Body of pancreas (tissue), 4 donors: ENCODE measurements at regions not wholly inside any gene's neighbourhood (a gene's known extent, or its start where the extent isn't known, plus 50 kb on each side); places are given as distances from the start of the nearest gene placed in this dataset.

ENCODE experiments used
- ATAC-seq: fragments of 150-250 bp; one replicate; pipeline ENCODE4 v1.9.1; 2016
- DNase-seq, 4 donors: peaks; one replicate each; pipeline ENCODE4 v3.0.0-alpha.2; 2019
- H3K27ac ChIP-seq, 4 donors: fragments of 200-600 bp; sonication (generic); 1 replicate in 3 of 4; 2 replicates in 1 of 4; pipeline versions ENCODE4 v1.5.1 to v1.6.1; 2016 to 2019; ENCODE audit warnings: mild to moderate bottlenecking in 1 of 4, mixed read lengths in 1 of 4, moderate library complexity in 1 of 4
- H3K27me3 ChIP-seq, 2 donors: fragments of 200-600 bp; sonication (generic); one replicate each; pipeline ENCODE4 v1.6.0; 2016; ENCODE audit warnings: mild to moderate bottlenecking in 1 of 2
- H3K36me3 ChIP-seq, 2 donors: fragments of 200-600 bp; sonication (generic); replicated peaks in 1 of 2; 2 replicates each; pipeline ENCODE4 v1.5.1; 2016; ENCODE audit warnings: low read depth in 2 of 2; ENCODE audit not compliant: insufficient read depth in 1 of 2
- H3K4me1 ChIP-seq: fragments of 200-600 bp; sonication (generic); one replicate; pipeline ENCODE4 v1.6.0; 2016
- H3K4me3 ChIP-seq, 2 donors: fragments of 200-600 bp; sonication (generic); 1 replicate in 1 of 2; 2 replicates in 1 of 2; pipeline ENCODE4 v1.5.1; 2016 to 2019
- H3K9me3 ChIP-seq, 3 donors: fragments of 200-600 bp; sonication (generic); 1 replicate in 2 of 3; 2 replicates in 1 of 3; pipeline ENCODE4 v1.5.1; 2016
- CTCF ChIP-seq, 7 experiments: fragments of 450-650 bp in 4 of 7; fragments of 200-600 bp in 3 of 7; sonication (generic) in 3 of 7; IDR thresholded peaks; one replicate each; pipeline ENCODE4 v1.5.1; 2016 to 2019; ENCODE audit warnings: antibody characterized with exemption in 7 of 7
- POLR2A ChIP-seq, 3 donors: fragments of 450-650 bp; IDR thresholded peaks; one replicate each; pipeline ENCODE4 v1.6.1; 2016; ENCODE audit warnings: antibody characterized with exemption in 3 of 3, mild to moderate bottlenecking in 2 of 3
- WGBS, 2 donors: methylation state at CpG; one replicate each; pipeline ENCODE4 v1.1.5; 2017; 5-methylcytosine and 5-hydroxymethylcytosine counted together
- intact Hi-C: fragments of 100-400 bp; cut with DNase I; formaldehyde crosslinking; loops from one replicate; pipeline ENCODE4 v1.15.1; 2023

GRCh38 chr12:24116548-24116947 lies 167.1 kb upstream of the SOX5 start:
- no peak overlapping the region for H3K4me3 ChIP-seq
- DNase-seq (no peak), ATAC-seq (no peak)
- no peak for TF ChIP-seq POLR2A (IDR thresholded peaks at IDR 0.05)
- TF ChIP-seq CTCF (IDR thresholded peaks at IDR 0.05), result no peak
- no peak overlapping the region for H3K27ac ChIP-seq
- no peaks in the 10 kb centered on the region for H3K27me3 ChIP-seq
- intact Hi-C loops, result no loop called here
- H3K9me3 ChIP-seq, result no peaks in the 10 kb centered on the region
- H3K36me3 ChIP-seq, result no peaks in the 10 kb centered on the region
- H3K4me1 ChIP-seq, result no peaks in the 10 kb centered on the region
- WGBS, 2 donors, result 0 to 47% methylated on average over 1 of the region's 1 CpG

- intact Hi-C loops, result no loop called here
- TF ChIP-seq POLR2A (IDR thresholded peaks at IDR 0.05), result no peak
- no peak for TF ChIP-seq CTCF (IDR thresholded peaks at IDR 0.05)
- Histone ChIP-seq H3K9me3 (no peaks in the 10 kb centered on the region), H3K4me1 (no peaks in the 10 kb centered on the region), H3K36me3 (no peaks in the 10 kb centered on the region), H3K27ac (no peak overlapping the region), H3K27me3 (peaks cover 0 to 3% of the 10 kb centered on the region in 2 donors), H3K4me3 (no peak overlapping the region)
- DNase-seq (no peak), ATAC-seq (no peak)
- WGBS, 2 donors, result 81 to 87% methylated on average over 2 of the region's 2 CpGs
Observed at GRCh38 chr12:24113701-24114100, 164.2 kb upstream of the SOX5 start.

GRCh38 chr12:24111616-24112015 lies 162.1 kb upstream of the SOX5 start:
- no peak for ATAC-seq
- H3K4me1 ChIP-seq, result no peaks in the 10 kb centered on the region
- H3K36me3 ChIP-seq, result no peaks in the 10 kb centered on the region
- no peak for DNase-seq
- H3K27ac ChIP-seq, result no peak overlapping the region
- no peak for TF ChIP-seq CTCF (IDR thresholded peaks at IDR 0.05)
- no peak for TF ChIP-seq POLR2A (IDR thresholded peaks at IDR 0.05)
- no peaks in the 10 kb centered on the region for H3K9me3 ChIP-seq
- intact Hi-C loops, result no loop called here
- no peak overlapping the region for H3K4me3 ChIP-seq
- 32 to 48% methylated on average over 2 of the region's 2 CpGs for WGBS, 2 donors
- peaks cover 0 to 4% of the 10 kb centered on the region in 2 donors for H3K27me3 ChIP-seq

GRCh38 chr12:24111086-24111485 lies 161.6 kb upstream of the SOX5 start:
- 75 to 76% methylated on average over 1 of the region's 1 CpG for WGBS, 2 donors
- no peak for TF ChIP-seq CTCF (IDR thresholded peaks at IDR 0.05)
- TF ChIP-seq POLR2A (IDR thresholded peaks at IDR 0.05), result no peak
- ATAC-seq (no peak), DNase-seq (no peak)
- H3K4me1 ChIP-seq, result no peaks in the 10 kb centered on the region
- no peak overlapping the region for H3K27ac ChIP-seq
- H3K36me3 ChIP-seq, result no peaks in the 10 kb centered on the region
- no peaks in the 10 kb centered on the region for H3K9me3 ChIP-seq
- H3K27me3 ChIP-seq, result peaks cover 0 to 4% of the 10 kb centered on the region in 2 donors
- H3K4me3 ChIP-seq, result no peak overlapping the region
- intact Hi-C loops, result no loop called here

- DNase-seq, result no peak
- no peaks in the 10 kb centered on the region for H3K4me1 ChIP-seq
Observed at GRCh38 chr12:24109381-24110039, 160.0 kb upstream of the SOX5 start.

More at GRCh38 chr12:24109381-24110039, 160.0 kb upstream of the SOX5 start:
- WGBS, 2 donors, result 30 to 33% methylated on average over 3 of the region's 3 CpGs
- H3K9me3 ChIP-seq, result no peaks in the 10 kb centered on the region
- intact Hi-C loops, result no loop called here
- H3K4me3 ChIP-seq, result no peak overlapping the region
- H3K27me3 ChIP-seq, result peaks cover 0 to 4% of the 10 kb centered on the region in 2 donors
- H3K36me3 ChIP-seq, result no peaks in the 10 kb centered on the region
- no peak overlapping the region for H3K27ac ChIP-seq
- no peak for ATAC-seq
- no peak for TF ChIP-seq POLR2A (IDR thresholded peaks at IDR 0.05)
- TF ChIP-seq CTCF (IDR thresholded peaks at IDR 0.05), result peak in 6 of 7 experiments; percentile 17 to 33 (median 26)
